HG02678 (cell line): ENCODE measurements at regions not wholly inside any gene's neighbourhood (a gene's known extent, or its start where the extent isn't known, plus 50 kb on each side); places are given as distances from the start of the nearest gene placed in this dataset.
"Not testable (repeated sequence)": the region's sequence is repeated elsewhere in the genome, so short reads cannot be mapped to it uniquely, and the experiment has no call there.

Experiments
- ATAC-seq: cut with Tn5 transposase; IDR thresholded peaks from one replicate; pipeline ENCODE4 v1.9.1; 2021; ENCODE audit warnings: mild to moderate bottlenecking, moderate library complexity; ENCODE audit not compliant: unreplicated experiment

DNA sequence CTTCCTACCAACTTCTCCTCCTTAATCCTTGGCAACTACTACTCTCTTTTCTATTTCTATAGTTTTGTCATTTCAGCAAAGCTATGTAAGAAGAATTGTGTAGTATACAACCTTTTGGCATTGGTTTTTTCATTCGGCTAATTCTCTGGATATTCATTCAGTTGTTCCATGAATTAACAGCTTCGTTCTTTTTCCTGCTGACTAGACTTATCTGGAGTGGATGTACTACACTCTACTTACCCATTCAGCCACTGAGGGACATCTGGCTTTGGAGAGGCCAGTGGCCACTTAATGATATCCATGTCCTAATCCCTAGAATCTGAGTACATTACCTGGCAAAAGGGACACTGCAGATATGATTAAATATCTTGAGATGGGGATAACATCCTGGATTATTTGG, 623.9 kb downstream of the DOK5 start:
- no peak for ATAC-seq

DNA sequence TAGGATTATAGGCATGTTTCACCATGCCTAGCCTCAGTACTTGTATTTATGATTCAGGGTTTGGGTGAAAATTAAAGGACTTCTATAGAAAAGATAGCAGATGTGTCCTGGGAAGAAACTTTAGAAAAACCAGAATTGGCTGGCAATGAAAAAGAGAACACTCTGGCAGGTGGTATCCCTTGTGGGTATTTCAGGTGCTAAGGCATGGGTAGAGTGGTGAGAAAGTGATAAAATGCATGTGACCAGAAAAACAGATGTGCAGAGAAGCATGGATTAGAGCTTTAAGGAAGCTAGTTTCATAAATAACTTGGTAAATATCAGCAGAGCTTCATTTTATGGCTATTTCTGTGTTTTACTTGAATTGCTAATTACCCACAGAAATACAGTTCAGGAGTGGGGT, 622.2 kb downstream of the DOK5 start:
- no peak for ATAC-seq

DNA sequence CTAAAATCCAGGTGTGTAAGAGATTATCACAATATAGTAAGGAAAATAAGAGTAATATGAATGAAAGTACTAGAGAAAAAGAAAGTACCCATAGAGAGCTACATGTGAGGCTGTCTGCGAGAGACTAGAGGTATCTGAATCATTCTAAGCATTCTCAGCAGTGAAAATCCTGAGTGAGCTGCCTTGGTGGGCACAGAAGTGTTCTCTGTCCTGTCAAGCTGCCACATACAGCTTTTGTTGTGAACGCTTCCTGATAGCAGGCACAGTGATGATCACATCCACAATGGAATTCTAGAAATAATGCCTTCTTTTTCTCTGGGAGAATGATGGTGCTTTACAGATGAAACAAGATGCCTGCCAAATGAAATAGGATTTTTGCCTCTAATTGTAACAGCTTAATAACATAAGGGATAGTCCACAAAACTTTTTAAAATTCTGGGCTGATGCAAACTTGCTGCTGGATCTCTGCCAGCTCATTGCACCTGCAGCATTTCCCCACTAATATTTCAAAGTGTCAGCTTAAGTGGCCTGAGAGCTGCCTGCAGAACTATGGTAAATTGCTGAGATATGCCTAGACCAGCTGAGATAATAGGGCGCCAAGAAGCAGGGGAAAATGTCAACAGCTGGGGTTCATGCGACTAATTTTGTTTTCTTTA, 620.5 kb downstream of the DOK5 start:
- ATAC-seq, result no peak

- no peak for ATAC-seq
Measured at GRCh38 chr20:55094353-55094861, 619.0 kb downstream of the DOK5 start.

- no peak for ATAC-seq
Measured at GRCh38 chr20:55090286-55090685, 614.9 kb downstream of the DOK5 start.

DNA sequence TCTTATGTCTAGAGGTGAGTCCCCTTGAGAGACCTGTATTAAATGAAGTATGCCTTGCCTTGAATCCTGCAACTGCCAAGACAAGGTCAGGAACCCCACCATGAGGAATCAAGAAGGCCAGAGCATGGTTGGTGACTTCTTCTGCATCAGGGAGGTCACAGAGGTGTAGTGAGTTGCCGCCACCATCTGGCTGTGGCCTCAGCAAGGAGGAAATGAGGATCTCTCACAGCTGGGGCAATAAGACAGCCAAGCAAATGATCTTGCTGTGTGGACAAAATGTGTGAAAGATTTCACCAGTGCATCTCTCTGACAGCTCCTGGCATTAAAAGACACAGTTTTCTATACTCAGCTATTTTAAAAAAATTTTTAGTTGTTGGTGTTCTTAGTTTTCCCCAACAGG, 611.0 kb downstream of the DOK5 start:
- no peak for ATAC-seq

DNA sequence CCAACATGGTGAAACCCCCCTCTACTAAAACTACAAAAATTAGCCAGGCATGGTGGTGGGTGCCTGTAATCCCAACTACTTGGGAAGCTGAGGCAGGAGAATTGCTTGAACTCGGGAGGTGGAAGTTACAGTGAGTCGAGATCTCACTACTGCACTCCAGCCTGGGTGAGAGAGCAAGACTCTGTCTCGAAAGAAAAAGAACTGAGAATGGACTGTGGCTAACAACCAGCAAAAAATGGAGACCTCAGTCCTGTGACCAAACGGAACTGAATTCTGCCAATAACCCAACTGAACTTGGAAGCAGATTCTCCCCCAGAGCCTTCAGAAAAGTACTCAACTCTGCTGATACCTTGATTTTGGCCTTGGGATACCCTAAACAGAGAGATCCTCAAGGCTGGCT, 604.5 kb downstream of the DOK5 start:
- no peak for ATAC-seq

GRCh38 chr20:55074266-55074840, 599.0 kb downstream of the DOK5 start:
- ATAC-seq, result not testable (repeated sequence)

DNA sequence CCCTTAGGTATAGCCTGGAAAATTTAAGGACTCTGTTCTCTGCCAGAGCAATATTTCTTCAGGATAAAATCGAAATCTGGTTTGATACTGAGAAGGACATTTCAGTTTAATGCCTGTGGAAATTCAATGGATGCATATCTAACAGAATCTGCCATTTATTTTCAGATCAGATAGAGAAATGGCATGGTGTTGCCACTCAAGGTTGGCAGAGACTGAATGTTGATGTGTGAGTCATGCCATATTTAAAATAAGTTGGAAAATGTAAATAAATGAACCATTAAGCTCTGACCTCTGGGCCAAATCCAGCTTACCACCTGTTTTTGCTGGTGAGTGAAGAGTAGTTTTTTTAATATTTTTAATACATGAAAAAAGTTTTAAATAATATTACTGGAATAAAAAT, 594.6 kb downstream of the DOK5 start:
- ATAC-seq, result no peak

DNA sequence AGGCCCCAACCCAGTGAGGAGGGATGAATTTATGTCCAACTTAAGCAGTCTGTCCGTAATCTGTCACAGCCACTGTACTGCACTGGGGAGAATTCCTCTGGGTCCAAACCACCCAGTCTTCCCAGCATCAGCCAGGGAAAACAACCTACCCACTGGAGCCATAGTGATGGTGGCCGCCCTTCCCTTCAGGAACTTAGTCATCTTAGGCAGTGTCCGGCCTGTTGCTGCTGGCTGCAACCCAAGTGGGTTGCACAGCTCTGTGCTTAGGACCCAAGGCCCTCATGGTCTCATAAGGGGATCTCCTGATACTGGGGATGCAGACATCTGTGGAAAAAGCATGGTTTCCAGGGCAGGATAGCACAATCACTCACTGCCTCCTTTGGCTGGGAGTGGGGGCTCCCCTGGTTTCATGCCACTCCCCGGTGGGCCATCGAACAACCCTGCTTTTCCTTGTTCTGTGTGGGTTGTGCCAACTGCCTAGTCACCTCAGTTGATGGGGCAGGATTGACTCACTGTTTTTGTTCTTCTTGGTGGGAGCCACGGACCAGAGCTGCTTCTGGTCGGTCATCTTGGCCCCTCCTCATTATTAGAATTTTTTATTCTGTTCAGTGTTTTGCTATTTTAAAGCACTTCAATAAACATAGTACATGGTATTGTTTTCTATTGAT, 591.9 kb downstream of the DOK5 start:
- ATAC-seq, result no peak

- no peak for ATAC-seq
Measured at GRCh38 chr20:55058938-55059337, 583.5 kb downstream of the DOK5 start.

DNA sequence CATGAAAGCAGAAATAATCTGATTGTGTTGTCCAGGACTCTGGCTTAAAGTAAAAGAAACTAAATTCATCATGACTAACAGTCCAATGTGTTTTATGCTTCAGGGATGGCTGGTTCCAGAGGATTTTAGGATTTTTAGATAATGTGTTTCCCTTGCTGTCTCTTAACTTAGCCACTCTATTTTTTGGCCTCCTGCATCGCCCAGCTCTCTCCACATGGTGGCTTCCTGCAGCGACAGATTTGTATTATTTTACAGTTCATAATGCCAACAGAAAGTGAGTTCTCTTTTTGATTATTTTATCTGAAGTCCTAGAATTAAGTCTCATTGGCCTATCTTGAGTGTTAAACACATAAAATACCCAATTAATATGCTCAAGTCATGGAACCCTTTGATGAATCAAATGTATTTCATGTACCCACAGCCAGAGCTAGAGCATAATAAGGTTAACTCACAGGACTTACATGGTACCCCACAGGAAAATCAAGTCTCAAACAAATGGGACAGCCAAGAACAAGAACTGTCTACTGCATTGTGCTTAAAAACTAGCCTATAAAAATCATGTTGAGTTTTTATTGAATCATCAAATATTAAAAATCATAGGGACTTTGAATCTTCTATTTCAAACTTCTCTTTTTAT, 582.5 kb downstream of the DOK5 start:
- no peak for ATAC-seq

- no peak for ATAC-seq
Measured at GRCh38 chr20:55054453-55054852, 579.1 kb downstream of the DOK5 start.

DNA sequence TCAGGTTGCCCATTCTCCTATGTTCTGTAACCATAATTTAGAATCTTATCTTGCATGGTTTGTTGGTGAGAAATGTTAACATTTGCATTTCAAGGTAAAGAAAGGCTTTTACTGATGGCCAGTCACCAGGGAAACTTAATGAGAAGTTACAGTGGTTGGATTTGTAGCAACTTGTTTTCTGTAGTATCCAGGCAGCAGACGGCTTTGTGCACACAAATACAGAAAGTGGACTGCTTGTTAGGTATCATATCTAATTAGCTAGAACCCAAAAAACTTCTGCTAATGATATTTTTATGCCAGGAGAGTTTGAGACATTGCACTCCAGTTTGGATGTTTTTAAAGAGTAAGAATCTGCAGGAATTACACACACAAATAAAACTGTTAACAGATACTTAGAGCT, 578.0 kb downstream of the DOK5 start:
- ATAC-seq, result no peak

- ATAC-seq, result no peak
Measured at GRCh38 chr20:55052459-55052858, 577.1 kb downstream of the DOK5 start.

DNA sequence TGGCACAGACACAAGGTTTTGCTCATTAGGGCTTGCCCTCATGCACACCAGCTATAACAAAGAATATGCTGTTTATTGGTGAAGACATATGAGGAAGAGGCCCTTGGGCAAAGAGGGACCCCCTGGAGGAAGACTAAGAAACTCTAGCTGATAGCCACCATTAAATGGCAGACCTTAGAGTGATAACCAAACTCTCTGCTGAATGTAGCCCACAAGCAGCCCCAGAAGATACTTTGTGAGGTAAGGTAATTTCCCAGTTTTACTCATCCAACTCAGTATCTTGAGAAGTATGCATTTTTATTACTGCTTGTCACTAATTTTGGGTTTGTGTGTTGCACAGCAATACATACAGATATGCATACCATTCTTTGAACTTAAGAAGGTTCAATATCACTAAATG, 563.3 kb downstream of the DOK5 start:
- ATAC-seq, result no peak

GRCh38 chr20:55031971-55032370, 556.6 kb downstream of the DOK5 start:
- ATAC-seq, result no peak

GRCh38 chr20:55014766-55015165, 539.4 kb downstream of the DOK5 start:
- ATAC-seq, result no peak

GRCh38 chr20:55010761-55011160, 535.4 kb downstream of the DOK5 start:
- no peak for ATAC-seq

- no peak for ATAC-seq
Measured at GRCh38 chr20:55009066-55009465, 533.7 kb downstream of the DOK5 start.

DNA sequence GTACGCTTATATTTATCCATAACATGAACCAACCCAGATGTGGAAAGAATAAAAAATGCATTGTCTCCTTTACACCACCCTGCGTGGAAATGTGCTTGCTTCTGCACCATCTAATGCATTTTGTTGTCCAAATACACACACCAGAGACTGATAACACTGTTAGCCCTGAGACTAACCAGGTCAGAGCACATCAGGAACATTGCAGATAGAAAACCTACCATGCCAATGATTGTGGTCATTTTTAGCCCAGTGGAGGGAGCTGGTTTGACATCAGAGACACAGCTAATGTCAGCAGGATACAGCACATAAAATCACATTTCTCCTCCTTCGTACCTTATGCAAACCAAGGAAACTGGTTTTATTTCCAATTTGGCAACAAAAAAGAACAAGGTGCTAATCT, 528.7 kb downstream of the DOK5 start:
- ATAC-seq, result no peak

DNA sequence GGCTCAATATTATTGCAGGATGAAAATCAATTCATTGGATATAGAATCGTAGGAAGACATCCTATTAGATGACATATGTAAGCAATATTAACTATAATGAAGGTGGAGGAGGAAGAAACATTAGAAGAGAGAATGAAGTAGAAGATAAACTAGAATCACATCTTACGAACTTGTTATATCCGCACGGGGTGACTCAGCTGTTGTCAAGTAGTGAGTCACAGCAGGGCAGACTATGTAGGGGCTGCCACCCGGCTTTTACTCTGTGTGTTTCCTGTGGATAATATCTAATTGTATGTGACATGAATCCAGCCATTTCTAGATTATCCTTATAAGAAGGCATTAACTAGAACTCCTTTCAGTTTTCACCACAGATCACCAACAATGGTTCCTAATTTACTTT, 520.2 kb downstream of the DOK5 start:
- ATAC-seq, result no peak
